ENCODE measurements at regions not wholly inside any gene's neighbourhood (a gene's known extent, or its start where the extent isn't known, plus 50 kb on each side); places are given as distances from the start of the nearest gene placed in this dataset.

DNA sequence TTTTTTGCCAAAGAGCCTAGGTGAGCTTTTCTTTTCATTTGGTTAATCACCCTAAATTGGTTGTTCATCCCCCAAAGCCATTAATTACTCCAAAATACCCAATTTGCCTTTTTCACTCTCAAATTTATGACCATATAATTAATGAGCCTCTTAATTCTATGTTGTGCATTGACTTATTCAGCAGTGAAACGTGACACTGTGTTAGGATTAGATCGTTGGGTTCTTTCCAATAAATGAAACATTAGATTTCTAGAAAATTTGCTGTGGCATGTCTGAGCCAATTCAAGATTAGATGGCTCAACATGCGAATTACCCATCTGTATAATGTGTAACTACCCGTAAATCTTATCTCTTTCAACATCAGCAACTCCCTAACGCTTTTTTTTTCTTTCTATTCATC, 273.4 kb downstream of the BMP4 start:
- Histone ChIP-seq H3K79me2 (ENCODE audit: control insufficient read depth in 1 of 2, insufficient read depth in 2 of 2, low read length in 2 of 2) (no peaks in the 10 kb centered on the region), H3K27me3 (replicated peaks in 1 of 4; ENCODE audit: control insufficient read depth in 3 of 4, extremely low read depth in 1 of 4, insufficient read depth in 3 of 4, low read length in 3 of 4) (no peaks in the 10 kb centered on the region), H4K20me1 (replicated peaks in 1 of 2; ENCODE audit: control insufficient read depth in 1 of 2, insufficient read depth in 2 of 2, low read length in 2 of 2) (no peaks in the 10 kb centered on the region), H4K5ac (ENCODE audit: insufficient read length, low read depth, low read length) (no peak overlapping the region), H3K23me2 (ENCODE audit: low read depth, low read length) (no peaks in the 10 kb centered on the region), H4K8ac (ENCODE audit: extremely low read depth, insufficient read depth, low read length) (no peak overlapping the region), H3K79me1 (ENCODE audit: low read depth, low read length) (no peaks in the 10 kb centered on the region), H3K18ac (ENCODE audit: extremely low read depth, low read length) (no peak overlapping the region), H3K9ac (replicated peaks in 1 of 4; ENCODE audit: extremely low read depth in 1 of 4, low read depth in 3 of 4, low read length in 3 of 4) (no peak overlapping the region), H2BK12ac (ENCODE audit: low read depth, low read length) (no peak overlapping the region), H4K91ac (replicated peaks; ENCODE audit: insufficient read length, low read length) (no peak overlapping the region), H2BK15ac (ENCODE audit: low read length) (no peak overlapping the region), H3K4me3 (ENCODE audit: extremely low read depth in 1 of 4, insufficient read depth in 2 of 4, low read depth in 3 of 4, low read length in 4 of 4) (no peak overlapping the region), H3K9me3 (ENCODE audit: insufficient read depth in 2 of 2, low read depth in 1 of 2, low read length in 1 of 2) (no peaks in the 10 kb centered on the region), H3K36me3 (ENCODE audit: control insufficient read depth in 2 of 4, insufficient read depth in 4 of 4, low read length in 3 of 4) (no peaks in the 10 kb centered on the region), H3K4ac (replicated peaks; ENCODE audit: insufficient read length, low read depth, low read length) (no peak overlapping the region), H3K56ac (replicated peaks; ENCODE audit: insufficient read length, low read depth, low read length) (no peak overlapping the region), H2AK5ac (ENCODE audit: low read depth, low read length) (no peak overlapping the region), H2AFZ (ENCODE audit: low read length) (no peak overlapping the region), H2BK5ac (ENCODE audit: low read depth, low read length) (no peak overlapping the region), H3K14ac (ENCODE audit: insufficient read length) (no peak overlapping the region), H3K4me2 (ENCODE audit: insufficient read depth in 1 of 2, low read depth in 2 of 2, low read length in 2 of 2) (no peak overlapping the region), H3K23ac (ENCODE audit: insufficient read length) (no peak overlapping the region), H2BK20ac (ENCODE audit: low read length) (no peak overlapping the region), H3K4me1 (replicated peaks in 1 of 4; ENCODE audit: control insufficient read depth in 3 of 4, insufficient read depth in 4 of 4, low read length in 3 of 4) (no peaks in the 10 kb centered on the region), H2BK120ac (replicated peaks; ENCODE audit: low read depth, low read length) (no peak overlapping the region), H3K27ac (ENCODE audit: low read depth, low read length) (no peak overlapping the region)
- 80 to 100% methylated on average over 2 to 5 of the region's 5 CpGs for WGBS, 2 experiments (ENCODE audit: extremely low coverage in 1 of 2, insufficient coverage in 1 of 2, insufficient read length in 1 of 2, insufficient replicate concordance in 2 of 2, low coverage in 1 of 2, low lambda C conversion rate in 2 of 2, missing lambda C conversion rate in 1 of 2)
- DNase-seq (ENCODE audit: low read depth in 1 of 2, low spot score in 2 of 2) (no peak), FAIRE-seq (no peak)
- CTCF ChIA-PET (ENCODE audit: partially characterized antibody) = no interaction called here
- POLR2A ChIA-PET (ENCODE audit: partially characterized antibody) = no interaction called here
- TF ChIP-seq, protein P1, sequence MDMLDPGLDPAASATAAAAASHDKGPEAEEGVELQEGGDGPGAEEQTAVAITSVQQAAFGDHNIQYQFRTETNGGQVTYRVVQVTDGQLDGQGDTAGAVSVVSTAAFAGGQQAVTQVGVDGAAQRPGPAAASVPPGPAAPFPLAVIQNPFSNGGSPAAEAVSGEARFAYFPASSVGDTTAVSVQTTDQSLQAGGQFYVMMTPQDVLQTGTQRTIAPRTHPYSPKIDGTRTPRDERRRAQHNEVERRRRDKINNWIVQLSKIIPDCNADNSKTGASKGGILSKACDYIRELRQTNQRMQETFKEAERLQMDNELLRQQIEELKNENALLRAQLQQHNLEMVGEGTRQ (IDR thresholded peaks at IDR 0.05; ENCODE audit: low read length) = no peak
- no peak for TF ChIP-seq NANOG (IDR thresholded peaks at IDR 0.05; ENCODE audit: insufficient read depth, low read depth, low read length, poor library complexity, severe bottlenecking)
- no peak for TF ChIP-seq RAD21 (IDR thresholded peaks at IDR 0.05 in 1 of 2, conservative IDR thresholded peaks at IDR 0.05 in 1 of 2; ENCODE audit: low read depth in 2 of 2, low read length in 2 of 2)
- no peak for TF ChIP-seq SP1 (IDR thresholded peaks at IDR 0.05; ENCODE audit: low read depth, low read length)
- TF ChIP-seq SP2 (IDR thresholded peaks at IDR 0.05; ENCODE audit: low read length) = no peak
- TF ChIP-seq, protein P2, sequence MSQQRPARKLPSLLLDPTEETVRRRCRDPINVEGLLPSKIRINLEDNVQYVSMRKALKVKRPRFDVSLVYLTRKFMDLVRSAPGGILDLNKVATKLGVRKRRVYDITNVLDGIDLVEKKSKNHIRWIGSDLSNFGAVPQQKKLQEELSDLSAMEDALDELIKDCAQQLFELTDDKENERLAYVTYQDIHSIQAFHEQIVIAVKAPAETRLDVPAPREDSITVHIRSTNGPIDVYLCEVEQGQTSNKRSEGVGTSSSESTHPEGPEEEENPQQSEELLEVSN (IDR thresholded peaks at IDR 0.05) = no peak
- no peak for TF ChIP-seq SRF (IDR thresholded peaks at IDR 0.05; ENCODE audit: low read depth, low read length)
- TF ChIP-seq, protein P3, sequence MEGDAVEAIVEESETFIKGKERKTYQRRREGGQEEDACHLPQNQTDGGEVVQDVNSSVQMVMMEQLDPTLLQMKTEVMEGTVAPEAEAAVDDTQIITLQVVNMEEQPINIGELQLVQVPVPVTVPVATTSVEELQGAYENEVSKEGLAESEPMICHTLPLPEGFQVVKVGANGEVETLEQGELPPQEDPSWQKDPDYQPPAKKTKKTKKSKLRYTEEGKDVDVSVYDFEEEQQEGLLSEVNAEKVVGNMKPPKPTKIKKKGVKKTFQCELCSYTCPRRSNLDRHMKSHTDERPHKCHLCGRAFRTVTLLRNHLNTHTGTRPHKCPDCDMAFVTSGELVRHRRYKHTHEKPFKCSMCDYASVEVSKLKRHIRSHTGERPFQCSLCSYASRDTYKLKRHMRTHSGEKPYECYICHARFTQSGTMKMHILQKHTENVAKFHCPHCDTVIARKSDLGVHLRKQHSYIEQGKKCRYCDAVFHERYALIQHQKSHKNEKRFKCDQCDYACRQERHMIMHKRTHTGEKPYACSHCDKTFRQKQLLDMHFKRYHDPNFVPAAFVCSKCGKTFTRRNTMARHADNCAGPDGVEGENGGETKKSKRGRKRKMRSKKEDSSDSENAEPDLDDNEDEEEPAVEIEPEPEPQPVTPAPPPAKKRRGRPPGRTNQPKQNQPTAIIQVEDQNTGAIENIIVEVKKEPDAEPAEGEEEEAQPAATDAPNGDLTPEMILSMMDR (IDR thresholded peaks at IDR 0.05; ENCODE audit: control extremely low read depth in 1 of 3, insufficient read depth in 1 of 3, low read depth in 1 of 3, low read length in 3 of 3) = no peak
- no peak for TF ChIP-seq MAFK (IDR thresholded peaks at IDR 0.05; ENCODE audit: low read depth, low read length)
- TF ChIP-seq NRF1 (IDR thresholded peaks at IDR 0.05; ENCODE audit: low read depth, low read length) = no peak
- TF ChIP-seq JUN (IDR thresholded peaks at IDR 0.05; ENCODE audit: low read depth, low read length) = no peak

Data from H1 (cell line).